ENCODE measurements at regions not wholly inside any gene's neighbourhood (a gene's known extent, or its start where the extent isn't known, plus 50 kb on each side); places are given as distances from the start of the nearest gene placed in this dataset.

DNA sequence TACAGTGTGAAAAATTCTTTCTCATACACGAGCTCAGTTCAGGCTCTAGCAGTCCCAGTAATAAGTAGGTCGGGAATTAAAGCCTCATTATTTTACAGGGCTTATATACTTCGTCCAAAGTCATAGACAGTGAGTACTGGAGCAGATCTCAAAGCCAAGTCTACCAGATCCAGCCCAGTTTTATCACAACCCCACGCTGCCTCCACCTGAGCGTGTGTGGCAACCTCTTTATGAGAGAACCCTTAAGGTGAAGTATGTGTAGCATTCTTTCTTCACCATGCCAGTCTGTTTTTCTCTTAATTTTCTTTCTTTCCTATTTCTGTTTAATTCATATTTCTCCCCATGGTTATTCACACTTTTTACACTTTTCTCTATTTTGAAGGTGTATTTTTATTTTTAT, 574.6 kb upstream of the ARPP21 start:
- TF ChIP-seq, protein P1, sequence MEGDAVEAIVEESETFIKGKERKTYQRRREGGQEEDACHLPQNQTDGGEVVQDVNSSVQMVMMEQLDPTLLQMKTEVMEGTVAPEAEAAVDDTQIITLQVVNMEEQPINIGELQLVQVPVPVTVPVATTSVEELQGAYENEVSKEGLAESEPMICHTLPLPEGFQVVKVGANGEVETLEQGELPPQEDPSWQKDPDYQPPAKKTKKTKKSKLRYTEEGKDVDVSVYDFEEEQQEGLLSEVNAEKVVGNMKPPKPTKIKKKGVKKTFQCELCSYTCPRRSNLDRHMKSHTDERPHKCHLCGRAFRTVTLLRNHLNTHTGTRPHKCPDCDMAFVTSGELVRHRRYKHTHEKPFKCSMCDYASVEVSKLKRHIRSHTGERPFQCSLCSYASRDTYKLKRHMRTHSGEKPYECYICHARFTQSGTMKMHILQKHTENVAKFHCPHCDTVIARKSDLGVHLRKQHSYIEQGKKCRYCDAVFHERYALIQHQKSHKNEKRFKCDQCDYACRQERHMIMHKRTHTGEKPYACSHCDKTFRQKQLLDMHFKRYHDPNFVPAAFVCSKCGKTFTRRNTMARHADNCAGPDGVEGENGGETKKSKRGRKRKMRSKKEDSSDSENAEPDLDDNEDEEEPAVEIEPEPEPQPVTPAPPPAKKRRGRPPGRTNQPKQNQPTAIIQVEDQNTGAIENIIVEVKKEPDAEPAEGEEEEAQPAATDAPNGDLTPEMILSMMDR (IDR thresholded peaks at IDR 0.05), result no peak
- TF ChIP-seq POLR2A (IDR thresholded peaks at IDR 0.05), result no peak

All from Peyer's patch (tissue), 4 donors.